ENCODE measurements at regions not wholly inside any gene's neighbourhood (a gene's known extent, or its start where the extent isn't known, plus 50 kb on each side); places are given as distances from the start of the nearest gene placed in this dataset.

GRCh38 chr18:78922856-78923255 is 56.8 kb upstream of the SALL3 start:
- TF ChIP-seq TAF1 (IDR thresholded peaks at IDR 0.05; ENCODE audit: borderline replicate concordance, insufficient read depth, low read length) (no peak), REST (IDR thresholded peaks at IDR 0.05; ENCODE audit: insufficient read depth in 1 of 2, low read depth in 2 of 2, low read length in 2 of 2) (no peak), POLR2AphosphoS5 (IDR thresholded peaks at IDR 0.05; ENCODE audit: low read depth, low read length) (no peak)
